ENCODE measurements at regions not wholly inside any gene's neighbourhood (a gene's known extent, or its start where the extent isn't known, plus 50 kb on each side); places are given as distances from the start of the nearest gene placed in this dataset.

- DNase-seq (ENCODE audit: low spot score): no peak
These were observed 367.8 kb upstream of the ANO5 start for GRCh38 chr11:21825127-21825526.

- no peak for DNase-seq (ENCODE audit: low spot score)
These were observed 354.5 kb upstream of the ANO5 start for GRCh38 chr11:21838427-21838826.

GRCh38 chr11:21839796-21840195 lies 353.1 kb upstream of the ANO5 start:
- DNase-seq (ENCODE audit: low spot score): no peak

GRCh38 chr11:21861314-21861713 lies 331.6 kb upstream of the ANO5 start:
- DNase-seq (ENCODE audit: low spot score): peak; percentile 1

GRCh38 chr11:21865541-21865940 lies 327.3 kb upstream of the ANO5 start:
- no peak for DNase-seq (ENCODE audit: low spot score)

GRCh38 chr11:21866781-21867180 lies 326.1 kb upstream of the ANO5 start:
- DNase-seq (ENCODE audit: low spot score): no peak

- DNase-seq (ENCODE audit: low spot score): no peak
These were observed 315.7 kb upstream of the ANO5 start for GRCh38 chr11:21877151-21877550.

GRCh38 chr11:21883354-21883753 lies 309.5 kb upstream of the ANO5 start:
- DNase-seq (ENCODE audit: low spot score): no peak

GRCh38 chr11:21888814-21889213 lies 304.1 kb upstream of the ANO5 start:
- DNase-seq (ENCODE audit: low spot score): no peak

GRCh38 chr11:21892736-21893564 lies 299.9 kb upstream of the ANO5 start:
- no peak for DNase-seq (ENCODE audit: low spot score)

GRCh38 chr11:21893565-21893867 lies 299.4 kb upstream of the ANO5 start:
- DNase-seq (ENCODE audit: low spot score): no peak

- no peak for DNase-seq (ENCODE audit: low spot score)
These were observed 298.4 kb upstream of the ANO5 start for GRCh38 chr11:21894492-21894891.

GRCh38 chr11:21895686-21896085 lies 297.2 kb upstream of the ANO5 start:
- no peak for DNase-seq (ENCODE audit: low spot score)

- DNase-seq (ENCODE audit: low spot score): no peak
These were observed 296.7 kb upstream of the ANO5 start for GRCh38 chr11:21896216-21896615.

- no peak for DNase-seq (ENCODE audit: low spot score)
These were observed 295.9 kb upstream of the ANO5 start for GRCh38 chr11:21896746-21897602.

GRCh38 chr11:21897752-21898151 lies 295.1 kb upstream of the ANO5 start:
- DNase-seq (ENCODE audit: low spot score): no peak

GRCh38 chr11:21908211-21908610 lies 284.7 kb upstream of the ANO5 start:
- no peak for DNase-seq (ENCODE audit: low spot score)

- no peak for DNase-seq (ENCODE audit: low spot score)
These were observed 283.7 kb upstream of the ANO5 start for GRCh38 chr11:21909145-21909544.

GRCh38 chr11:21911061-21911460 lies 281.8 kb upstream of the ANO5 start:
- no peak for DNase-seq (ENCODE audit: low spot score)

GRCh38 chr11:21912285-21912684 lies 280.6 kb upstream of the ANO5 start:
- DNase-seq (ENCODE audit: low spot score): no peak

- DNase-seq (ENCODE audit: low spot score): no peak
These were observed 271.7 kb upstream of the ANO5 start for GRCh38 chr11:21921151-21921550.

GRCh38 chr11:21924262-21924661 lies 268.6 kb upstream of the ANO5 start:
- no peak for DNase-seq (ENCODE audit: low spot score)

- DNase-seq (ENCODE audit: low spot score): no peak
These were observed 265.3 kb upstream of the ANO5 start for GRCh38 chr11:21927628-21928027.
